ENCODE measurements at regions not wholly inside any gene's neighbourhood (a gene's known extent, or its start where the extent isn't known, plus 50 kb on each side); places are given as distances from the start of the nearest gene placed in this dataset.

GRCh38 chr20:1810926-1811620 lies 84.1 kb upstream of the SIRPA start:
- TF ChIP-seq CTCF (IDR thresholded peaks at IDR 0.05; ENCODE audit: low read depth, low read length) (no peak), EZH2phosphoT487 (IDR thresholded peaks at IDR 0.05; ENCODE audit: low read depth) (no peak)
